Gastrocnemius medialis (tissue), 4 donors: ENCODE measurements at regions not wholly inside any gene's neighbourhood (a gene's known extent, or its start where the extent isn't known, plus 50 kb on each side); places are given as distances from the start of the nearest gene placed in this dataset.

ENCODE experiments used
- ATAC-seq, 2 donors: fragments of 150-250 bp; one replicate each; pipeline ENCODE4 v1.9.1; 2016
- DNase-seq, 2 donors: peaks; one replicate each; pipeline ENCODE4 v3.0.0-alpha.2; 2019
- H3K27ac ChIP-seq, 4 donors: fragments of 200-600 bp; sonication (generic); 1 replicate in 1 of 4; 2 replicates in 3 of 4; pipeline ENCODE4 v1.5.1; 2016 to 2018; ENCODE audit warnings: mild to moderate bottlenecking in 2 of 4, moderate library complexity in 1 of 4
- H3K27me3 ChIP-seq, 3 donors: fragments of 200-600 bp; sonication (generic) in 2 of 3; 1 replicate in 1 of 3; 2 replicates in 2 of 3; pipeline versions ENCODE4 v1.5.1 to v1.6.0; 2016 to 2019; ENCODE audit warnings: mild to moderate bottlenecking in 1 of 3, moderate library complexity in 1 of 3
- H3K36me3 ChIP-seq, 2 donors: fragments of 200-600 bp; sonication (generic) in 1 of 2; one replicate each; pipeline ENCODE4 v1.5.1; 2017 to 2018
- H3K4me1 ChIP-seq, 2 donors: fragments of 200-600 bp; sonication (generic) in 1 of 2; one replicate each; pipeline ENCODE4 v1.5.1; 2016 to 2017; ENCODE audit warnings: mild to moderate bottlenecking in 2 of 2
- H3K4me3 ChIP-seq, 4 donors: fragments of 200-600 bp; sonication (generic) in 3 of 4; 1 replicate in 1 of 4; 2 replicates in 3 of 4; pipeline ENCODE4 v1.5.1; 2016 to 2019; ENCODE audit warnings: mild to moderate bottlenecking in 2 of 4
- H3K9me3 ChIP-seq, 3 donors: fragments of 200-600 bp; sonication (generic) in 2 of 3; 1 replicate in 1 of 3; 2 replicates in 2 of 3; pipeline ENCODE4 v1.5.1; 2016 to 2019
- POLR2A ChIP-seq, 2 donors: fragments of 450-650 bp; IDR thresholded peaks; one replicate each; pipeline ENCODE4 v1.6.1; 2017; ENCODE audit warnings: antibody characterized with exemption in 2 of 2, mild to moderate bottlenecking in 2 of 2, moderate library complexity in 2 of 2
- in situ Hi-C, 4 donors: fragments of 200-750 bp; cut with MboI; loops; one replicate each; pipeline versions ENCODE4 v1.15.0 to v1.8.0; 2017; ENCODE audit warnings: low sequenced_read_pairs in 4 of 4
- intact Hi-C: fragments of 100-400 bp; cut with DNase I; formaldehyde crosslinking; loops from one replicate; pipeline ENCODE4 v1.15.1; 2023; ENCODE audit warnings: low total_unique reads
- TF ChIP-seq, protein P1 (sequence below), 5 experiments: fragments of 450-650 bp in 3 of 5; fragments of 200-600 bp in 2 of 5; sonication (generic) in 2 of 5; IDR thresholded peaks in 4 of 5; conservative IDR thresholded peaks in 1 of 5; 1 replicate in 4 of 5; 2 replicates in 1 of 5; pipeline ENCODE4 v1.5.1; 2016 to 2019; ENCODE audit warnings: antibody characterized with exemption in 5 of 5, mild to moderate bottlenecking in 3 of 5, moderate library complexity in 3 of 5

DNA sequence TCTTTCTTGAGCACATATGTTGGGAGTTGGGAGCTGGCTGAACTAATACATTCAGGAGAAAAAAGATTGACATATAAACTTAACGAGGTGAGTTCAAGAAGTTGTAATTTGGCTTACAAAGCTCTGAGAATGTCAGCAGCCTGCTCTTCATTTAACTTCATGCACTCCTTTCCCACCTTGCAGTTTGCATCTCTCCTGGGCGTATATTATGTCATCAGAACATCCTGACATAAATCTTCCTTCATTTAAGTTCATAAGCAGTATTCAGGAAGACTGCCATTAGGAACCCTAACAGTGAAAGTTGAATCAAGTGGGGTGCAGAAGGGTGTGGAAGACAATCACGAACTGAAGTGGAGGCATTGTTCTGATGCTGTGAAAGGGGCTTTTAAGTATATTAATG, 288.1 kb downstream of the ARPP21 start:
- intact Hi-C loops: no loop called here
- TF ChIP-seq POLR2A (IDR thresholded peaks at IDR 0.05): no peak
- TF ChIP-seq, protein P1, sequence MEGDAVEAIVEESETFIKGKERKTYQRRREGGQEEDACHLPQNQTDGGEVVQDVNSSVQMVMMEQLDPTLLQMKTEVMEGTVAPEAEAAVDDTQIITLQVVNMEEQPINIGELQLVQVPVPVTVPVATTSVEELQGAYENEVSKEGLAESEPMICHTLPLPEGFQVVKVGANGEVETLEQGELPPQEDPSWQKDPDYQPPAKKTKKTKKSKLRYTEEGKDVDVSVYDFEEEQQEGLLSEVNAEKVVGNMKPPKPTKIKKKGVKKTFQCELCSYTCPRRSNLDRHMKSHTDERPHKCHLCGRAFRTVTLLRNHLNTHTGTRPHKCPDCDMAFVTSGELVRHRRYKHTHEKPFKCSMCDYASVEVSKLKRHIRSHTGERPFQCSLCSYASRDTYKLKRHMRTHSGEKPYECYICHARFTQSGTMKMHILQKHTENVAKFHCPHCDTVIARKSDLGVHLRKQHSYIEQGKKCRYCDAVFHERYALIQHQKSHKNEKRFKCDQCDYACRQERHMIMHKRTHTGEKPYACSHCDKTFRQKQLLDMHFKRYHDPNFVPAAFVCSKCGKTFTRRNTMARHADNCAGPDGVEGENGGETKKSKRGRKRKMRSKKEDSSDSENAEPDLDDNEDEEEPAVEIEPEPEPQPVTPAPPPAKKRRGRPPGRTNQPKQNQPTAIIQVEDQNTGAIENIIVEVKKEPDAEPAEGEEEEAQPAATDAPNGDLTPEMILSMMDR (IDR thresholded peaks at IDR 0.05 in 4 of 5, conservative IDR thresholded peaks at IDR 0.05 in 1 of 5): no peak

DNA sequence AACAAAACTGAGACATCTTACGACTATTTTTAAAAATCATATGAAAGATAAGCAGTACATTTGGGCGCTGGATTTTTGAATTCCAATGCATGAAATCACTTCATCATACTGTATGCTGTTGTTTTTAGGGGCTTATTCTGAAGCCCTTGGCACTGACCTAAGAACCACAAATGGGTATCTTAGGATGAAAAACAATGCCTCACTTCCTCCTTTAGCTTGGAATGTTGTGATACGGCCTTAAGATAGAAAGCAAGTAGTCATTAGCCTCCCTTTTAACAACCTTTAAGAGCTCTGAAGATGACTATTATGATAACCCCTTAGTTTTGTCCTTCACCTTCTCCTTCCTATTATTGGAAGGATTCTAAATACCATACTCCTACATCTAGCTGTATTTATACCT, 289.8 kb downstream of the ARPP21 start:
- in situ Hi-C loops: no loop called here
- TF ChIP-seq, protein P1 (IDR thresholded peaks at IDR 0.05 in 4 of 5, conservative IDR thresholded peaks at IDR 0.05 in 1 of 5): no peak
- no peak for TF ChIP-seq POLR2A (IDR thresholded peaks at IDR 0.05)
- Histone ChIP-seq H3K27ac (no peak overlapping the region), H3K27me3 (no peaks in the 10 kb centered on the region), H3K36me3 (no peaks in the 10 kb centered on the region), H3K9me3 (no peaks in the 10 kb centered on the region), H3K4me1 (no peaks in the 10 kb centered on the region), H3K4me3 (no peak overlapping the region)
- DNase-seq (no peak), ATAC-seq (no peak)
- intact Hi-C loops: no loop called here

More for the DNA sequence above, 288.1 kb downstream of the ARPP21 start:
- Histone ChIP-seq H3K27me3 (no peaks in the 10 kb centered on the region), H3K4me1 (no peaks in the 10 kb centered on the region), H3K4me3 (no peak overlapping the region), H3K9me3 (no peaks in the 10 kb centered on the region), H3K36me3 (no peaks in the 10 kb centered on the region), H3K27ac (no peak overlapping the region)
- ATAC-seq (no peak), DNase-seq (no peak)
- in situ Hi-C loops: no loop called here

DNA sequence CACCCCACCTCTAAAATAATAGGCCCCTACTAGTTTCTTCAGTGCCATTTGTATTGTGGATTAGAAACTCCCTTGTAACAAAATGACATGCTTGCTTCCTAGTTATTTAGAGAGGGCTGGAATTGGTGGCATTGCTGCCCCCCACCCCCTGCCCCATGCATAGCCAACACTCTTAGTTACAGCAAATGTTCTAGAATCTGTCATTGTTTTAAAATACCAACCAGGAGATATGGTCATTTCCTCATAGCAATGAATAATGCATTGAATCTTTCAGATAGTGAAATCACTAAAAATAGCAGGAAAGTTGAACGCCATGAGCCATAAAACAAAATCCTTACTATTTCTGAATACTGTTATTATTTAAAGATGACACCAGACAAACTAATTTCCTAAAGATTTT, 292.5 kb downstream of the ARPP21 start:
- in situ Hi-C loops (no loop called here), intact Hi-C loops (no loop called here)
- DNase-seq (no peak), ATAC-seq (no peak)
- no peaks in the 10 kb centered on the region for H3K9me3 ChIP-seq
- no peaks in the 10 kb centered on the region for H3K4me1 ChIP-seq
- TF ChIP-seq POLR2A (IDR thresholded peaks at IDR 0.05): no peak
- TF ChIP-seq, protein P1 (IDR thresholded peaks at IDR 0.05 in 4 of 5, conservative IDR thresholded peaks at IDR 0.05 in 1 of 5): no peak
- H3K27me3 ChIP-seq: no peaks in the 10 kb centered on the region
- H3K27ac ChIP-seq: no peak overlapping the region
- H3K36me3 ChIP-seq: no peaks in the 10 kb centered on the region
- H3K4me3 ChIP-seq: no peak overlapping the region

DNA sequence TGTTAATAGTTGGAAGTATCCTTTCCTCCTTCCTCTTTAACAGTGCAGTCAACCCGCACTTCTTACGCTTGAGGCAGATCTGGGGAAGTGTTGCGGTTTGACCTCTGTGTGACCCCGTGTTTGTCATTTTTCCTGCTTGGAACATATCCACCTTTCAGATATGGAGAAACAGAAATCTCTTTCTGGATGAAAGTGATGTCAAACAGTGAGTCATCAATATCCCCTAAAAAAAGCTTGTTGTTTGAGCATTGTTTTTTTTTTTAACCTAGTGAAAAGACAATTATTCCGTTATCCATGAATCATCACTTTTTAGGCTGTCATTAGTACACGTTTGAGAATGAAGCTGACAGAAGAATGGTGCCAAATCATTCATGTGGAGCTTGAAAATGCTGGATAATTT, 293.7 kb downstream of the ARPP21 start:
- Histone ChIP-seq H3K4me3 (no peak overlapping the region), H3K4me1 (no peaks in the 10 kb centered on the region), H3K27me3 (no peaks in the 10 kb centered on the region), H3K27ac (no peak overlapping the region), H3K36me3 (no peaks in the 10 kb centered on the region), H3K9me3 (no peaks in the 10 kb centered on the region)
- TF ChIP-seq, protein P1 (IDR thresholded peaks at IDR 0.05 in 4 of 5, conservative IDR thresholded peaks at IDR 0.05 in 1 of 5): no peak
- TF ChIP-seq POLR2A (IDR thresholded peaks at IDR 0.05): no peak
- in situ Hi-C loops: no loop called here
- intact Hi-C loops: no loop called here
- ATAC-seq (no peak), DNase-seq (no peak)

DNA sequence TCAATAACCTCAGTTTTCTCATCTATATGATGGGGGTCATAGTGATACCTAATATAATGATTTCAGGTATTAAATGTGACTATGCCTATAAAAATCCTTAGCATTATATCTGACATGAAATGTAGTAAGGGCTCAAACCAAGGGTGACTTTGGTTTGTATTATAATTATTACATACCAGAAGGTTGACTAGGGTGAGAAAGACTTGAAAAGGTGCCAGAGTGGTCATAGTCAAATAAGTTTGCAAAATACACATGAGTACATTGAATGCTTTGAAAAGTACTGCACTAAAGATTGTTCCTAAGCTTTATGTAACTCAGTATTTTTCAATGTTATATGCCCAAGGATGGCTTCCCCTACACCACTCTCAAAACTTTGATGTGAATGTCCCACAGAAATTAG, 297.2 kb downstream of the ARPP21 start:
- Histone ChIP-seq H3K4me3 (no peak overlapping the region), H3K9me3 (no peaks in the 10 kb centered on the region), H3K27me3 (no peaks in the 10 kb centered on the region), H3K4me1 (no peaks in the 10 kb centered on the region), H3K27ac (no peak overlapping the region), H3K36me3 (no peaks in the 10 kb centered on the region)
- no peak for DNase-seq
- in situ Hi-C loops: no loop called here
- intact Hi-C loops: no loop called here
- TF ChIP-seq, protein P1 (IDR thresholded peaks at IDR 0.05 in 4 of 5, conservative IDR thresholded peaks at IDR 0.05 in 1 of 5): no peak
- TF ChIP-seq POLR2A (IDR thresholded peaks at IDR 0.05): no peak
- ATAC-seq: no peak
